Activated CD8-positive, alpha-beta memory T cell treated with anti-CD3 and anti-CD28 coated beads for 4 hours (primary cell): ENCODE measurements at regions not wholly inside any gene's neighbourhood (a gene's known extent, or its start where the extent isn't known, plus 50 kb on each side); places are given as distances from the start of the nearest gene placed in this dataset.
"Not testable (repeated sequence)": the region's sequence is repeated elsewhere in the genome, so short reads cannot be mapped to it uniquely, and the experiment has no call there.

Experiments used
- DNase-seq, 2 donors: peaks; one replicate each; pipeline ENCODE4 v3.0.0-alpha.2; 2020; ENCODE audit warnings: low read depth in 2 of 2

DNA sequence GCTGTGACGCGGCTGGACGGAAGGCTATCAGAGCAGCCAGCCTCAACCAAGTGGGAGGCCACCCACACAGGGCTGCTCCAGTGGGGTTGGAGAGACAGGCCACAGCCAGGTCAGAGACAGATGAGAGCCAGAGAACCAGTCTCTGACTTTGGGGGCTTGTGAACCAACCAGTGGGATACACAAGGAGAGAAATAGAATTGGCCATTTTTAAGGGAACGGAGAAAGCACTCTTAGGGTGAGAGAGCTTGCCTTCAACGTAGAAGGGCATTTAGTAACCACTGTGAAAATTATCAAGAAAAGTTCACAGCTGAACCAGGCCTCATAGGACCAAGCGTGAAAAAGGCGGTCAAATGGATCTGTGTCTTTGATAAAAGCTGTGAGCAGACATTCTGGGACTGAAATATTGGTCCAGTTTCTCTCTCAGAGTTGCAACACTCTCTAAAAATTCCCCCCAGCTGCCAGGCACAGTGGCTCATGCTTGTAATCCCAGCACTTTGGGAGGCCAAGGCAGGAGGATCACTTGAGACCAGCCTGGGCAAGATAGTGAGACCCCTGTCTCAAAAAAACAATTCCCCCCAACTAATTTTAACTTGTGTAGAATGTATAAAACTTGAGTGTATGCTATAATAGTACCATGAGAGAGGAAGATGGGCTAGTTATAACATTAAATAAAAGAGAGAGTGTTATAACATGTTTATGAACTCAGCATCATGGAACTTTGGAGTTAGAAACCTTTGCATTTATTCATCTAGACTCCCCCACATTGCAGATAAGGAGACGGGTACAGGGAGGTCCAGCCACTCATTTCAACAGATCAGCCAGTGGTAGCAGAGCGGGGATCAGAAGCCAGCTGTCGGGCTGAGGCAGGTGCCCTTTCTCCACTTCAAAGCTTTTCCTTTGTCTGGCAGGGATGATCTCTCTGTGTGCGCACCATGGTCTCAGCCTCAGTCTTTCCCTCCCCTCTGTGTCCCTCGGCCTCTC lies 132.2 kb downstream of the NPIPB11 start:
- not testable (repeated sequence) for DNase-seq

DNA sequence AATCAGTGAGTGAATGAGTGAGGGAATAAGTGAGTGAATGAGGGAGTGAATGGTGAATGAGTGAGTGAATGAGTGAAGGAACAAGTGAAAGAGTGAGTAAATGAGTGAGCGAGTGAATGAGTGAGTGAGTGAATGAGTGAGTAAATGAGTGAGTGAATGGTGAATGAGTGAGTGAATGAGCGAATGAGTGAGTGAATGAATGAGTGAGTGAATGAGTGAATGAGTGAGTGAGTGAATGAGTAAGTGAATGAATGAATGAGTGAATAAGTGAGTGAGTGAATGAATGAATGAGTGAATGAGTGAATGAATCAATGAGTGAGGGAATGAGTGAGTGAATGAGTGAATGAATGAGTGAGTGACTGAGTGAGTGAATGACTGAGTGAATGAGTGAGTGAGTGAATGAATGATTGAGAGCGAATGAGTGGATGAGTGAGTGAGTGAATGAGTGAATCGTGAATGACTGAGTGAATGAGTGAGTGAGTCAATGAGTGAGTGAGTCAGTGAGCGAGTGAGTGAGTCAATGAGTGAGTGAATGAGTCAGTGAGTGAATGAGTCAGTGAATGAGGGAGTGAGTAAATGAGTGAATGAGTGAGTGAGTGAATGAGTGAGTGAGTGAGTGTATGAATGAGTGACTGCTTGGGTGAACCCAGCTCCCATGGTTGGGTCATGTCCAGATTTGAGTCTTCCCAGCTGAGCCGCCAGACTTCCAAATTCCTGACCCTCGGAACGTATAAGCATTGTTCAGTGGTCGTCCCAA lies 133.0 kb downstream of the NPIPB11 start:
- DNase-seq, result not testable (repeated sequence)

DNA sequence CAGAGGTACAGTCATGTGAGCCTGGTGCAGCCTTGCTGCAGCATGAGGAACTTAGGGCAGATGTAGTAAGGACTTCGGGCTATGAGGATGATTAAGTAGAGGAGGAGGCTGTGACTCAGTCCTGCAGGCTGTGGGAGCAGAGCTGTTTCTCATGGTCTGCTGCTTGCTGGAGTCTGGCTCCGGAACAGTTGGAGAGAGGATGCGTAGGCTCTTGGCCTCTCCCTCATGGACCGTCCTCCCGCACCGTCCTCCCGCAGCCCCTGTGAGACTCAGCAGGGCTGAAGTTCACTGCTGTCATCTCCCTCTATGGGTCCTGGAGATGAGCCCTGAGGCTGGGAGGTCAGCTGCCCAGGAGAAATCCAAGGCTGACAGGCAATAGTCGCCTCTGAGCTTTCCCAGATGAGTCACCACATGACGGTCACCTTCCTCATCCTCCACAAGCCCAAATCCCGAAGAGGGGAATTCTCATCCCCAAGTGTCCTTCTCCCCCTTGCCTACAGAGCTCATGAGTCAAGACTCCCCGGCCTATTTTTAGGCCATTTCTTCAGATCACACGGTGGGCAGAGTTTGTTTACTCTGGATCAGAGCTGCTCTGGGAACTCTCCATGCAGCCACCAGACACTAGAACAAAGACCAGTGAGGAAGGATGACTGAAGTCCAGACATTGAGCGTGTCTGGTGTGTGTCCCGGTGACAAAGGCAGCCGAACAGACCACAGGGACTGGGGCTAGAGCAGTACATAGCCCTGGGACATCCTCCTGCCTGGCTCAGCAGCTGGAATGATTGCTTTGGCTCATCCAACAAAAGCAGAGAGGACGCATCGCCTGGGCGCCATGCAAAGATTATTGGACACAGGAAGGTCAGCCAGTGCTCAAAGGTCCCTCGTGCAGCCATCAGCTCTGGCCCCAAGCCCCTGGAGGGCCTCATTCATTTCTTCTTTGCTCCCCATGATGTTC lies 134.5 kb downstream of the NPIPB11 start:
- not testable (repeated sequence) for DNase-seq

DNA sequence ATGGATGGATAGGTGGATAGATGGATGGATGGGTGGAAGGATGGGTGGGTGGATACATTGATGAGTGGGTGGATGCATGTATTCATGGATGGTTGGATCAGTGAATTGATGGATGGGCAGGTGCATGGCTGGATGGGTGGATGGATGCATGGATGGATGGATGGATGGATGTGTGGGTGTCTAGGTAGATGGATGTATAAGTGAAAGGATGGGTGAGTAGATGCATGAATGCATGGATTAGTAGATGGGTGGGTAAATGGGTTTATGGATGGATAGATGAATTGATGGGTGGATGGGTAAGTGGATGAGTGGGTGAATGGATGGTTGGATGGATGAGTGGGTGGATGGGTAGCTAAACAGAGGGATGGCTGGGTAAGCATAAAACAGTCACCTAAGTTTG lies 135.6 kb downstream of the NPIPB11 start:
- not testable (repeated sequence) for DNase-seq

DNA sequence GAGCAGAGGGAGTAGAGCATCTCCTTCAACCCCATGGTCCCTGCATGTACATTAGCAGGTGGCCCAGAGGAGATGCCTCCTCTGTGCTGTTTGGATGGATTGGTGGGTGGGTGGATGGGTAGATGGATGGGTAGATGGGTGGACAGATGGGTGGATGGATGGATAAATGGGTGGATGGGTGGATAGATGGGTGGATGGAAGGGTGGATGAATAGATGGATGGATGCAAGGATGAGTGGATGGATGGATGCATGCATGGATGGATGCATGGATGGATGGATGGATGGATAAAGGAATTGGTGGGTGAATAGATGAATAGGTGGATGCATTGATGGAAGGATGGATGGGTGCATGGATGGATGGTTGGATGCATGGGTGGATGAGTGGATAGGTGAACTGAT lies 136.5 kb downstream of the NPIPB11 start:
- DNase-seq, result not testable (repeated sequence)

DNA sequence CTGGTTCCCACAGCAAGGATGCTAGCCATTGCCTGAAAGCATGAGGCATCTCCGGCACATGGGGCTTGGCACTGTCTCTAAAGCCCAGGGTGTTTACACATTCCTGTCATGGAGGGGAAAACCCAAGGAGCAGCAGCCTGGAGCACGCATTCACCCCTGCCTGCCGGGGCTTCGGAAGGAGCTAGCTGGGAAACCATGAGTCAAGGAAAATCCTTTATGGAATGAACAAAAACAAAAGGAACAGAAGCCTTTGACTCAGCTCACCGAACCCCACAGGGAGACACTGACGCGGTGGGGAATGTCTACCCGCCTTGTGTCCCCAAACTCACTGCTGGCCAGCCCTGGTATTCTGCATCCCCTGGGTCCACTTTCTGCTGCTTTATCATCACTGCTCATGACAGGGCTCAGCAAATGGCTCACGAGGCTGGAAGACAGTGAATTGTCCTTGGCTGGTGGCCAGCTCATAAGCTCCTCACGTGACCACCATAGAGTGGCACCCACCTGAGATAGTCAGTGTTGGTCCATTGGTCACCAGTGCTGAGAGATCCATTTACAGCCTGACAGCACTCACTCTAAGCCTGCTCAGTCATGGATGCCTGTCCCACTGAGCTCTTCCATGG lies 137.2 kb downstream of the NPIPB11 start:
- not testable (repeated sequence) for DNase-seq

DNA sequence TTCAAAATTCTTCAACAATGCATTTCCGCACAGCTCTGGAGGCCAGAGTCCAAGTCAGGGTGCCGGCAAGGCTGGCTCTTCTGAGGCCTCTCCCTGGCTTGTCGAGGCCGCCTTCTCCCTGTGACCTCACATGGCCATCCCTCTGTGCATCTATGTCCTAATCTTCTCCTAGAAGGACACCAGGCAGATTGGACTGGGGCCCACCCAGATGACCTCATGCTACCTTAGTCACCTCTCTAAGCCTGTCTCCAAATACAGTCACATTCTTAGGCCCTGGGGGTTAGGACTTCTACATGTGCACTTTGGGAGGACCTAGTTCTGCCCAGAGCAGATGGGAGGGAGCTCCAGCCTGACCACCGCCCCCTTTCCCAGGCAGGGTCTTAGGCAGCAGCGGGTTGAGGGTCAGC lies 137.7 kb downstream of the NPIPB11 start:
- not testable (repeated sequence) for DNase-seq

DNA sequence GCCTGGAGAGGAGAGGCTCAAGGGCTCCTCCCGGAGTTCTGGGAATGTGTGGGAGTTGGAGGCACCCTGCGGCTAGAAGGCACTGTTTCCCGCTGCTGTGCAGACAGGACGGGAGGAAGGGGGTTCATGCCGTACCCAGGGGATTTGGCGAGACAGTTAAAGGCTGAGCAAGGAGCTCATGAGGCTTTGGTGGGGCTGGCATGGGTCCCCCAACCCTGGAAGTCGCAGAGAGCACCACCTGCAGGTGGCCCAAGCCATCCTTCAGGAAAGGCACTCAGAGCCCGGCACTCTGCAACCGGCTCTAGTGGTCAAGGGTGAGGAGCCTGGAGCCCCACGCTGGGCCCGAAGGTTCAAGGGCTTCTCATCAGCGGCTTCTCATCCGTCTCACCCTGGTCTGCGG lies 138.2 kb downstream of the NPIPB11 start:
- not testable (repeated sequence) for DNase-seq

DNA sequence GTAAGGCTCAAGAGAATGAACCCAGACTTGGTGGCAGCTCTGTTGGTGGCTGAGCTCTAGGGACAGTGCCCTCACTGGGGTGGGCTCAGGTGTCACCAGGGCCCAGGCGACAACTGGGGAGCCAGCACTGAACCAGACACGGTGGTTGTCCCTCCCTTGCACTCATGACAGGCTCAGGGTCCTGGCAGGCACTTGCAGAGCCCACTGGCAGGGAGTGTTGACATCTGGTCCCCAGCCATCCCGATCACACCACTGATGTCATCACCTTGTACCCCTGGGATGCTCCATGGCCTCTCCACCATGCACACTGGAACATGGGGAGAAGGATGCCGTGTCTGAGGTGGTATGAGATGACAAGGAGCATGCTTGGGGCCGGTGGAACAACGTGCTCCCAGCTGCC lies 138.6 kb downstream of the NPIPB11 start:
- not testable (repeated sequence) for DNase-seq

DNA sequence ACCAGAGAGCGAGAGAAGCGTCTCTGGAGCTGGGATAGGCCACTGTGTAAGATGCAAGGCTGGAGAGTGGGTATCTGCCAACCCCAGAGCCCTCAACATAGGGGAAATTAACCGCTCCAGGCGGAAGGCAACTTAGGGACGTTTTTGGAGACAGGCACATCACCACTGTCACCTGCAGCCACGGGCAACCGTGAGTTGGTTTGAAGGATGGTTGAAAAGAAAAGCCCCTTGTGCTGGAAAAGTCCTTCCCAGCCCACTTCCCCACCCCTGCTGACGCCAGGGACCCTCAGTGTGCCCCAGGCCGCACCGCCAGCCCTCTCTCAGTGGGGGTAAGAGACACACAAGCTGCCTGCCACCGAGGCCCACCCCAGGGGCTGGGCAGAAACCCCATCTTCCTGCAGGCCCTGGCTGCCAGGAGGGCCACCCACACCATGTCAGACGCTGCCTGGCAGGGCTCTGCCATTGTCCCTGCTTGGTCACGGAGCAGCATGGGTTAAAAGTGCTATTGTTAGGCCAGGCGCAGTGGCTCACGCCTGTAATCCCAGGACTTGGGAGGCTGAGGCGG lies 139.4 kb downstream of the NPIPB11 start:
- DNase-seq, result not testable (repeated sequence)

DNA sequence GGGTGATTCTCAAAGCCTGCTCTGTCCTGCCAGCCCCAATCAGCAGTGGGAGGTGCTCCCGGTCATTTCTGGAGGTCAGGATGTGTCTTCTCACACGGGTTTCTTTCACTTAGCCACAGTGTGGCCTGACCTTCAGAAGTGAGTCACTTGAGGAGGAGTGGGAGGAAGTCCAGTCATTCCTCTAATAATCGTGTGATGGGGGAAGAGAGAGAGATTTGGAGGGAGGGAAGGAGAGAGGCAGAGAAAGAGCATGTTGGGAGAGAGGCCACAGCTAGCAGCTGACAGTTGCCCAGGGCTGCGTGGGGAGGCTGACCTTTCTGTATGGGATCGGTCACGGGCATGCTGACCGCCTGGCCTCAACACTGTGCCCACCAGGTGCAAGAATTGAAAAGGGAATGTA lies 139.9 kb downstream of the NPIPB11 start:
- DNase-seq, result not testable (repeated sequence)

DNA sequence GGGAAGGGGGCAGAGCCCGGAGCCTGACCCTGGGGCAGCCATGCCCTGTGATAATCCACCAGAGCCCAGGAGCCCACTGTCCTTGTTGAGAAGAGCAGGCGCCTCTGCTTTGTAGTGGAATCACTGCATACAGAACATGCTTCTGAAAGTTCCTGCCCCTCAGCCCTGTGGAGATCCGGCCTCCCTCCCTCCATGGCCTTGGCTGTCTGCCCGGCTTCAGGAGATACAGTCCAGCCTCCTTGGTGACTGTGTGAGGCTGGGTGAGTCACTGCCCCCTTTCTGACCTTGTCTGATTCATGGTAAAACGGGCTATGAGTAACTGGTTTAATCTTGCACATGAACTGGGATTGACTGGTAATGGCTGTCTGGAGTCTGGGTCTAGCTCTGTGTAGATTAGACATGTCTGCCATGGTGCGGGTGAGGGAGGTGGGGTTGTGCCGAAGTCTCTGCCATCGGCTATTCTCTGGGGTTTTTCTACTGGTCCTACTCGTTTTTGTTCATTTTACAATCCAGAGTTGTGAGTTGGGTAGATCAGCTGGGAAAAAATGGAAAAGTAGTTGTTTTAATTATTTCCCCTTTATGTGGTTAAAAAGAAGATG lies 141.2 kb downstream of the NPIPB11 start:
- DNase-seq, result not testable (repeated sequence)

DNA sequence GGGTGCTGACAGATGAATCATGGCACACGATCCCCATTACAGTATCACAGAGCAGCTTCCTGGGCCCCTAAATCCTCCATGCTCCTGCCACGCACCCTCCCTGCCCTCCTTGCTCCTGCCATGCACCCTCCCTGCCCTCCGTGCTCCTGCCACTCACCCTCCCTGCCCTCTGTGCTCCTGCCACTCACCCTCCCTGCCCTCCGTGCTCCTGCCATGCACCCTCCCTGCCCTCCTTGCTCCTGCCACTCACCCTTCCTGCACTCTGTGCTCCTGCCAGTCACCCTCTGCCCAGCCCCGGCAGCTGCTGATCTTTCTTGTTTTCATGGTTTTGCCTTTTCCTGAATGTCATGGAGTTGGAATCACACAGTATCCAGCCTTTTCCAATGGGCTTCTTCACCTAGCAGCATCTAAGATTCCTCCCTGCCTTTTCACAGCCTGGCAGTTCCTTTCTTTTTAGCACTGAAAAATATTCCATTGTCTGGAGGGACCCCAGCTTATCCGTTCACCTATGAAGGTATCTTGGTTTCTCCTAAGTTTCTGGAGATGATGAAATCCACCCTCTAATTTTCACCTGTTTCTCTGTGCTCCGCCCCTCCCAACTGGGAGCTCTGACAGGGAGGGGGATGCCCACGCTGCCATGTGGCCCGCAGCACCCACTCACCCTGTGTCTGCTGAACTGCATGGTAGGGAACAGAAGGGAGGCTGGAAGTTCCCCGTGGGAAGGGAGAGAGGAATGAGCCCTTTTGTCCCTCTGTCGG lies 142.3 kb downstream of the NPIPB11 start:
- DNase-seq, result not testable (repeated sequence)

DNA sequence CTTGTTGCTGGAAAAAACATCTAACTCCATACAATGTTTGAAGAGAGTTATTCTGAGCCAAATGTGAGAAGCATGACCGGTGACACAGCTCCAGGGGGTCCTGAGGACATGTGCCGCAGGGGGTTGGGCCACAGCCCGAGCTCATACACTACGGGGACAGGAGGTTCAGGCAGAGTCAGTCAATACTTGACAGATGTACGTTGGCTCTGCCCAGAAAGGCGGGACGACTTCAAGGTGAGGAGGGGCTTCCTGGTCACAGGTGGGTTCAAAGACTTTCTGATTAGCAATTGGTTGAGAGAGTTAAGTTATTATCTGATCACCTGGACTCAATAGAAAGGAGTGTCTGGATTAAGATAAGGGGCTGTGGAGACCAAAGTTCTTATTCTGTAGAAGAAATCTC lies 143.8 kb downstream of the NPIPB11 start:
- DNase-seq, result not testable (repeated sequence)

DNA sequence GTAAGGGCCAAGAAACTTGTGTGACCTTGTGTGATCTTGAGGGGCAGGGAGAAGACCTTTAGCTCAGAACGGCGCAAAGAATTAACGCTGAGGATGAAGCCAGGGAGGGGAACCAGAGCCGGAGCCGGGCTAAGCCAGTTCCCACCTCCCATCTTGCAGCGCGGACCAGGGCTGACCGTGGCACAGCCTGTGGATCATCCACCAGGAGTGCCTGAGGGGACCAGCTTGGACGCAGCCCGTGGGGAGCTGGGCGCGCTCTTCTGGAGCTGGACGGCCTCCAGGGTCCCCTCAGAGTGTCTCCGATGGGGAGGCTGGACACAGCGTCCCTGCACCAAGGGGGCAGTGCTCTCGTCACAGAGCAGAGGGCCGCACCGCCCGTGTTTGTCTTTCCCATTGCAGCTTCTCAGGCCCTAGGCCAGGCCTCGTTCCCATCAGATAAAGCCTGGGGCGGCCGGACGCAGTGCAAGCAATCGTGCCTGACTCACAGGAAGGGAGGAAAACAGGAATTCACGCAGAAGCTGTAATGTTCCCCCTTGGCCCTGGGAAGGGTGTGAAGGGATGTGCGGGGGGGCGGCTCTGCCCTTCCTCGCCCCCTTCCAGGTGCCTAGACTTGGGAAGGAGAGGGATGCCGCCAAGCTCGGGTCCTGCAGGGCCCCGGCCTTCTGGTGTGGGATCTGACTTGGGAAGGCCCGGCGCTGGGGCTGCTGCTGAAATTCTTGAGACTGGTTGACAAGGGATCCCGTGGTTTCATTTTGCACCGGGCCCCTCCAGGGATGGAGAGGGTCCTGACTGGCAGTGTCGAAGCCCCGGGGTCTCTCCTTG lies 144.9 kb downstream of the NPIPB11 start:
- not testable (repeated sequence) for DNase-seq

DNA sequence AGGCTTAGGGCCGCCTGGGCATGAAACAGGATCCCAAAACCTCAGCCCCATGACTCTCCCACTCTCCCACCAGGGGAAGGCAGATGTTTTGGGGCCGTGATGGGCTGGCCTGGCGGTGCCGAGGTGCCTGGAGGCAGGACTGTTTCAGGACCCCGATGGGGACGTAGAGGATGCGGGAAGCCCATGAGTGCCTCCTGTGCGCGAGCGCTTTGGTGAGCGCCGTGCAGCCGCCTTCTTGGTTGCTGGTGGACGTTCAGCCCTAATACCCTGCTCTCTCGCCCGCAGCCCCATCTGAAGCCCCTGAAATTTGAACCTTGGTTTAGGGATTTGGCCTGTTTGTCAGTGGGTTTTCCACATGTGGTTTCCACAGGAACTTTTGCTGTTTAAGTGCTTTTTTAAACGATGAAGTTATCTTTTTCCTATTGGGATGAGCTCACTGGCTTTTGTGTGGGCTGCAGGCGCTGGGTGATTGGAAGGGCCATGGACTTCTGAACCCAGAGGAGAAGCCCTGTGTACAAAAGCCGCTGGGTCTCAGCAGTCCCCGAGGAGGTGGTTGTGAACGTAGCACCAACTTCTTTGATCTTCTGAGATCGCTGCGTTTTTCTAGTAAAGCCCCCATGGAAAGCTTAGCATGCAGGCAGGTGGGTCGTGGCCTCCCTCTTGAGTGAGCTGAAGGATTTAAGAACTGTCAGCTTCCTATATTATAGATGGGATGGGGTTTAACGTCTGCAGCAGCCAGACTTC lies 145.7 kb downstream of the NPIPB11 start:
- DNase-seq, result not testable (repeated sequence)

DNA sequence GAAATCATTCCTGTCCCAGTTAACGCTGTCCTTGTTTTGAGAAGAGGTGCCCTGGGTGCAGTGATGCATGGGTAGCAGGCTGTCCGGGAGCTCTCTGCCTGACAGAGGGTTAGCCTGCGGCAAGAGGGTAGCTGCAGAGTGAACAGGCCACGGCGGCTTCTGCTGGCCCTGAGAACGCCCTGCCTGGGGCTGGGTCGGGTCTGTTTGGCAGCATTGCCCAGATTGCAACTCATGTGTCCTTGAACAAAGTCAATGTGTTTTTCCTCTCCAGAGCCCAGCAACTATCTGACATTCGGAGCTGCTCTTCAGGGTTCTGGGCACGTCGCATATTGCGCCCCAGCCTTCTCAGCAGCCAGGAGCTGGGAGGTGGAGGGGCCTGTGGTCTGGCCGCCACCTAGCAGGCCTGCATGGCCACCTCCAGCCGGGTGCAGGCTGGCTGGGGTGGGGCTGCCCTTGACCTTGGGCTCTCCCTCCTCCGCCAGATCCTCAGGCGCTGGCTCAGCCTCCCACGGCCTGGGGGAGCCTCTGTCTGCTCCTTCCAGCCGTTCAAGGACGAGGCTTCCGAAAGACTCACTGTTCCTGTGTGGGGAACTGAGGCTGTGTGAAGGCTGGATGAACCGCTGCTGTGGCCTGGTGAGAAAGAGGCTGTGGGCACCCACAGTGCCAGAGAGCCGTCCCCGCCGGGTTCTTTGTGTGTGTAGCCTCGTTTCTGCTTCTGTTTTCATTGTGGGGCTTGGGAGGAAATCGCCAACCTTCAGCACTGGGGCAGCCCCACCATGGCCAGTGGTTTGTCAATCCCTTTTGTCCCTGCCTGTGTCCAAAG lies 146.7 kb downstream of the NPIPB11 start:
- DNase-seq, result not testable (repeated sequence)
